Aorta (tissue), 5 donors: ENCODE measurements at regions not wholly inside any gene's neighbourhood (a gene's known extent, or its start where the extent isn't known, plus 50 kb on each side); places are given as distances from the start of the nearest gene placed in this dataset.

Experiments
- ATAC-seq: fragments of 200-7000 bp; cut with Tn5 transposase; one replicate; pipeline ENCODE4 v1.9.1; 2022; ENCODE audit warnings: moderate library complexity; ENCODE audit not compliant: low FRiP score
- DNase-seq, 2 donors: peaks; one replicate each; pipeline ENCODE4 v3.0.0-alpha.2; 2020
- H3K27ac ChIP-seq, 2 donors: one replicate each; pipeline ENCODE4 v1.5.1; 2013; ENCODE audit warnings: low read length in 2 of 2, mild to moderate bottlenecking in 2 of 2, moderate library complexity in 2 of 2, control low read depth in 1 of 2, inconsistent platforms in 1 of 2, low read depth in 1 of 2
- H3K27me3 ChIP-seq, 2 donors: one replicate each; pipeline ENCODE4 v1.6.1; 2013; ENCODE audit warnings: control low read depth in 1 of 2, low read length in 1 of 2, mild to moderate bottlenecking in 1 of 2, moderate library complexity in 1 of 2; ENCODE audit not compliant: insufficient read depth in 2 of 2, control insufficient read depth in 1 of 2
- H3K36me3 ChIP-seq, 2 donors: one replicate each; pipeline ENCODE4 v1.6.1; 2013; ENCODE audit warnings: control low read depth in 1 of 2, low read length in 1 of 2, mild to moderate bottlenecking in 1 of 2; ENCODE audit not compliant: insufficient read depth in 2 of 2, control insufficient read depth in 1 of 2
- H3K4me1 ChIP-seq, 2 donors: one replicate each; pipeline ENCODE4 v1.6.1; 2013; ENCODE audit warnings: low read length in 2 of 2, control low read depth in 1 of 2, mild to moderate bottlenecking in 1 of 2, moderate library complexity in 1 of 2; ENCODE audit not compliant: insufficient read depth in 2 of 2, control insufficient read depth in 1 of 2
- H3K4me3 ChIP-seq, 2 donors: one replicate each; pipeline ENCODE4 v1.5.1; 2013; ENCODE audit warnings: low read length in 2 of 2, control low read depth in 1 of 2, mild to moderate bottlenecking in 1 of 2
- H3K9me3 ChIP-seq: one replicate; pipeline ENCODE4 v1.6.1; 2013; ENCODE audit warnings: mild to moderate bottlenecking, low read length; ENCODE audit not compliant: control insufficient read depth
- WGBS, 2 donors: extraction: QIAGEN DNeasy Blood & Tissue Kit; methylation state at CpG; one replicate each; pipeline ENCODE4 v1.1.7; 2013; 5-methylcytosine and 5-hydroxymethylcytosine counted together
- intact Hi-C, 2 donors: fragments of 100-400 bp; cut with DNase I; formaldehyde crosslinking; loops; one replicate each; pipeline versions ENCODE4 v1.14.2 to v1.15.0; 2022
- donor health status: healthy with polysubstance abuse.
- donor health status: Bipolar disorder and iron deficiency.
- donor health status: DM: no; HTN: no; CAD: no.
- donor health status: DM: no; HTN: no; CAD: no.
- donor health status: DM: yes; HTN: yes; CAD: no.

- WGBS, 2 donors, result 75 to 84% methylated on average over 6 of the region's 6 CpGs
- intact Hi-C loops, result no loop called here
- Histone ChIP-seq H3K36me3 (no peaks in the 10 kb centered on the region), H3K9me3 (no peaks in the 10 kb centered on the region), H3K27me3 (peaks cover 0 to 2% of the 10 kb centered on the region in 2 donors), H3K27ac (no peak overlapping the region), H3K4me1 (no peaks in the 10 kb centered on the region), H3K4me3 (no peak overlapping the region)
- DNase-seq (no peak), ATAC-seq (no peak)
Observed at GRCh38 chr4:152083338-152083737, 322.5 kb upstream of the GATB start.

DNA sequence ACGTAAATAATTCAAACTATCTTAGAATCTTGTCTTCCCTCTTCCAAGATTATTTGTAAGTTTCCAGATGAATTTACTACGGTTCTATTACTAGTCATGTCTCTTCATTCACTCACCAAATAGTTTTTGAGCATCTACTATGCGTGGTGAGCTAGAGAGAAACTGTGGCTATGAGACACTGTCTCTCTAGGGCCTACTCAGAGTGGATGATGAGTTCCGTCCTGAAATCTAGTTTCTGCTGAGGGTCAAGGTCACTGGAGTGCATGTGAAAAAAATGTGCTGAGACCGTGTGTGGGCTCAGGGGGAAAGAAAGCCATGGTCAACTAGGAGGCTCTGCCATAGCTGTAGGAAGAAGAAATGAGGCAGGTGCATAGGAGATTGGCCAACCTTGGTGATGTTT, 320.2 kb upstream of the GATB start:
- intact Hi-C loops, result no loop called here
- 65 to 66% methylated on average over 5 of the region's 5 CpGs for WGBS, 2 donors
- Histone ChIP-seq H3K9me3 (no peaks in the 10 kb centered on the region), H3K36me3 (no peaks in the 10 kb centered on the region), H3K27me3 (peaks cover 0 to 2% of the 10 kb centered on the region in 2 donors), H3K4me3 (no peak overlapping the region), H3K4me1 (no peaks in the 10 kb centered on the region), H3K27ac (no peak overlapping the region)
- ATAC-seq (no peak), DNase-seq (no peak)

- DNase-seq (no peak), ATAC-seq (no peak)
- 77 to 81% methylated on average over 6 of the region's 6 CpGs for WGBS, 2 donors
- Histone ChIP-seq H3K9me3 (no peaks in the 10 kb centered on the region), H3K4me3 (no peak overlapping the region), H3K27ac (no peak overlapping the region), H3K4me1 (no peaks in the 10 kb centered on the region), H3K27me3 (peaks cover 0 to 2% of the 10 kb centered on the region in 2 donors), H3K36me3 (no peaks in the 10 kb centered on the region)
- intact Hi-C loops, result no loop called here
Observed at GRCh38 chr4:152079543-152080293, 318.9 kb upstream of the GATB start.

DNA sequence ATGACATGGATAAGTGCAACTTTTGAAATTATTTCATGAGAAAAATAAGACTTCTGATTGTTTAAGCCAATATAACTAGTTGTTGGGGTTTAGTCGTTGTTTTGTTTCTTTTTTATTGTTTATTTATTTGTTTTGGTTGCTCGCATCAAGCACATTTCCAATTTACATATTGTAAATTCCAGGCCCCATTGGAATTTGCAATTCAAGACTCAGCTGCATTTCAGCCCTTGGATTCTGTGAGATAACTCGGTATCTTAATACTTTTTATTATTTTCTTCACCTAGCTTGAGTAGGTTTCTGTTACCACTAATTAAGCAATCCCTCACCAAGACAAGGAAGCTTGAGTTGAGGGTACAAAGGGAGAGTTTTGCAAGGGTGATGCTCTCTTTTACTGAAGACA, 318.3 kb upstream of the GATB start:
- ATAC-seq (no peak), DNase-seq (no peak)
- Histone ChIP-seq H3K36me3 (no peaks in the 10 kb centered on the region), H3K27me3 (peaks cover 0 to 2% of the 10 kb centered on the region in 2 donors), H3K27ac (no peak overlapping the region), H3K4me3 (no peak overlapping the region), H3K9me3 (no peaks in the 10 kb centered on the region), H3K4me1 (no peaks in the 10 kb centered on the region)
- intact Hi-C loops, result no loop called here
- 83% methylated on average over 3 of the region's 3 CpGs for WGBS, 2 donors

DNA sequence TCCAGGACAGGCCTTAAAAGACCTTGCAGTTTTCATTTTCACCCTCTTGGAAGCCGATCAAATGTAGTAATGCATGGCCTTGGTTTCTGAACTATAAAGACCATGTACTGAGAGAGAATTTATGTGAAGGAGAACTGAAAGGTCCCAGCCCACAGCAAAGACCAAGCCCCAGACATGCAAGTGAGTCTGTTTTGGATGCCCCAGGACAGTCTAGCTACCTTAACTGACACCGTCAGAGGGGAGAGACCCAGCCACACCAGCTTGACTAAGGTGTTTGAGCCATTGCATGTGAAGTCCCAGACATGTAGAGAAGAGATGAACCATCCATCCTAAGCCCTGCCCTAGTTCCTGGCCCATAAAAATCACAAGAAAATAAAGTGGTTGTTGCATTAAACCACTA, 316.8 kb upstream of the GATB start:
- Histone ChIP-seq H3K36me3 (no peaks in the 10 kb centered on the region), H3K27me3 (no peaks in the 10 kb centered on the region), H3K4me3 (no peak overlapping the region), H3K4me1 (no peaks in the 10 kb centered on the region), H3K27ac (no peak overlapping the region), H3K9me3 (no peaks in the 10 kb centered on the region)
- DNase-seq (no peak), ATAC-seq (no peak)
- WGBS, 2 donors, result 93 to 97% methylated on average over 2 of the region's 2 CpGs
- intact Hi-C loops, result no loop called here

- Histone ChIP-seq H3K36me3 (no peaks in the 10 kb centered on the region), H3K4me1 (no peaks in the 10 kb centered on the region), H3K9me3 (no peaks in the 10 kb centered on the region), H3K27ac (no peak overlapping the region), H3K4me3 (no peak overlapping the region), H3K27me3 (no peaks in the 10 kb centered on the region)
- intact Hi-C loops, result no loop called here
- no peak for ATAC-seq
- no peak for DNase-seq
- WGBS, 2 donors, result 59 to 68% methylated on average over 8 of the region's 8 CpGs
Observed at GRCh38 chr4:152075253-152075928, 314.6 kb upstream of the GATB start.

DNA sequence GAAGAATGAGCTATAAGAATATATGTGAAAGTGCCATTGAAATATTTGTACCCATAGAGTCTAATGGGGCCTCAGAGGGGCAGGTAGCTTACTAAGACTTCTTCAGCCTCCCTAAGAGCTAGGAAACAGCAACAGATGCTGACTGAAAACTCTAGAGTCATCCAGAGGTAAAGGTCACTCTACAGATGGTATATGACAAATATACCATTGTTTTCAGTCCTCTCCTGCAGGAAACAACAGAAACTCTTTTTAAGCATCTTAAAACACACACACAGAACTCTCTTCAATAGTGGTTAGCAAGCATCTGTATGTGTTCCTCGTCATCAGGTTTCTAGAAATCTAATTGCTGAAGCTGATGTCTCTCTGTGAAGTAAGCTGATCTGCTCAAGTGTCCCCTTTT, 313.8 kb upstream of the GATB start:
- Histone ChIP-seq H3K4me3 (no peak overlapping the region), H3K9me3 (no peaks in the 10 kb centered on the region), H3K36me3 (no peaks in the 10 kb centered on the region), H3K27me3 (no peaks in the 10 kb centered on the region), H3K27ac (no peak overlapping the region), H3K4me1 (no peaks in the 10 kb centered on the region)
- WGBS, 2 donors, result 73 to 79% methylated on average over 1 of the region's 1 CpG
- no peak for DNase-seq
- intact Hi-C loops, result no loop called here
- no peak for ATAC-seq

DNA sequence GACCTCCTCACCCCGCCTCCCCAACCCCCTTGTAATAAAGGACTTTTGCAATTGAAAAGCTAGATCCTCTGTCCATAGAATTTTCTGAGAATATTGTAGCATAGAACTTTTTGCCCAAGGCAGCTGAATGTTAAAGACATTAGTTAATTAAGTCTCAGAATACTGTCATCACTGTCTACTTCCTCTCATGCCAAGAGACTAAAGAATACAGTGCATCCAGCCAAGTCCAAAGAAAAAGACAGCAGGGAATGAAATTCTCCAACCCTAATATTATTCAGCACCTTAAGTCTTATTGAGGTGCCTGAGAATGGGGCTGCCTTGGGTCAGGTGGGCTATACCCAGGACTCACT, 313.3 kb upstream of the GATB start:
- WGBS, 2 donors, result 71% methylated on average over 1 of the region's 1 CpG
- H3K36me3 ChIP-seq, result no peaks in the 10 kb centered on the region
- no peak for ATAC-seq
- H3K27me3 ChIP-seq, result no peaks in the 10 kb centered on the region
- H3K9me3 ChIP-seq, result no peaks in the 10 kb centered on the region
- intact Hi-C loops, result no loop called here
- no peak for DNase-seq
- H3K4me1 ChIP-seq, result no peaks in the 10 kb centered on the region
- H3K27ac ChIP-seq, result no peak overlapping the region
- H3K4me3 ChIP-seq, result no peak overlapping the region

GRCh38 chr4:152073351-152074087, 312.7 kb upstream of the GATB start:
- intact Hi-C loops, result no loop called here

More at GRCh38 chr4:152073351-152074087, 312.7 kb upstream of the GATB start:
- Histone ChIP-seq H3K27ac (no peak overlapping the region), H3K9me3 (no peaks in the 10 kb centered on the region), H3K4me3 (no peak overlapping the region), H3K4me1 (no peaks in the 10 kb centered on the region), H3K36me3 (no peaks in the 10 kb centered on the region), H3K27me3 (no peaks in the 10 kb centered on the region)
- WGBS, 2 donors, result 55% methylated on average over 9 of the region's 9 CpGs
- ATAC-seq (no peak), DNase-seq (no peak)
